ENCODE measurements at regions not wholly inside any gene's neighbourhood (a gene's known extent, or its start where the extent isn't known, plus 50 kb on each side); places are given as distances from the start of the nearest gene placed in this dataset.

DNA sequence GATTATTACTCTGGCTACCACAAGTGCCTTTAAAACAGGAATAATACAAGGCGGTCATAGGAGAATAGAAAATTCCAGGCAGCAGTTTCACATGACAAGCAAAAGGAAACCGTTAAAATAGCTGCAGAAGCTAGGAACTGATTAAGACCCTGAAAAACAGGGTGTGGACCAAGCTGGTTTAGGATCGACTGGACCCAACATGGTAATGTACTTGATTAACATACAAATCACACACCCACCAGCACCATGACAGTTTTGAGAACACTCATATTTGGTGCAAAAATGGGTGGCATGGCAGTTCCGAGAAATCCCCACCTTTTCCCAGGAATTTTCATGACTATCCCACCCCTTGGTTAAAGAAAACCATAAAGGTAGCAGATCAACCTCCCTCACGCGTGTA is 51.9 kb upstream of the TMEM163 start:
- no peak for DNase-seq
- in situ Hi-C loops (cut with HindIII; ENCODE audit: low pct_ligation_motif_present, low pct_unique_long_range_greater_than_20kb, low sequenced_read_pairs), result no loop called here

DNA sequence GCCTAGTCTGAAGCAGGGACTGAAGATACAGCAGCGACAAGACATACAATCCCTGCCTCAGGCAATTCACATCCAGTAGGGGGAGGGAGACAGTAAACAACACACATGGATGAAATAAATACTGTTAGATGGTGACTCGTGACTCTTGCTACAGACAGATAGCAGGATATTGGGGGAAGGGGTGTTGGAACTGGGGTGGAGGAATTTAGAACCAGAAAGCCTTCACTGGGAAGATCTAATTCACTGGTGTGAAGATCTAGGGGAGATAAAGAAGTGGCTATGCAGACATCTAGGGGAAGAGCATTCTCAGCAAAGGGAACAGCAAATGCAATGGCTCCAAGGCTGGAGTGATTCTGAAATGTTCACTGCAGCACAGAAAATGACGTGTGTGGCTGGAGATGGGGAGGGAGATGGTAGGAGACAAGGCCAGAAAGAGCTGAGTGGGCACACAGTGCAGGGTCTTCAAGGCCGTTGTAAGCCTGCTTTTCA is 52.6 kb upstream of the TMEM163 start:
- in situ Hi-C loops (cut with HindIII; ENCODE audit: low pct_ligation_motif_present, low pct_unique_long_range_greater_than_20kb, low sequenced_read_pairs), result no loop called here
- DNase-seq, result no peak

DNA sequence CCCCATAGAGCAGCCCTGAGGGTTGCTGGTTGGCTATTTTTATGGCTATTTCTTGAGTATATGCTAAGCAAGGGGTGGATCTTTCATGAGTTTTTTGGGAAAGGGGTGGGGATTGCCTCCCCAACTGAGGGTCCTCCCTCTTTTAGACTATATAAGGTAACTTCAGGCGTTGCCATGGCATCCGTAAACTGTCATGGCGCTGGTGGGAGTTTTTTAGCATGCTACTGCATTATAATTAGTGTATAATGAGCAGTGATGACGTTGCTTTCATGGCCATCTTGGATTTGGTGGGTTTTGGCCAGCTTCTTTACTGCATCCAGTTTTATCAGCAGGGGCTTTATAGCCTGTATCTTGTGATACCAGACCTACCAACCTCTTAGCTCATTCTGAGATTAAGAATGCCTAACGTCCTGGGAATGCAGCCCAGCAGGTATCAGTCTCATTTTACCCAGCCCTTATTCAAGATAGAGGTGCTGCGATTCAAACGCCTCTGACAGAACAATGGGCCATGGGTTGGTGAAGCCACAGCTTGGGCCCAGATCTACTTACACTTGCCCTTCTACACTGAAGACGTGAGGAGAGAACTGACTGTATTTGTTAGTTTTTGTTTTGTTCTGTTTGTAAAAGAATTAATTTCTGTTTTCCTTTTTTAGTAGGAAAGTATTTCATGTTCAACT is 53.8 kb upstream of the TMEM163 start:
- no peak for DNase-seq
- in situ Hi-C loops (cut with HindIII; ENCODE audit: low pct_ligation_motif_present, low pct_unique_long_range_greater_than_20kb, low sequenced_read_pairs), result no loop called here

DNA sequence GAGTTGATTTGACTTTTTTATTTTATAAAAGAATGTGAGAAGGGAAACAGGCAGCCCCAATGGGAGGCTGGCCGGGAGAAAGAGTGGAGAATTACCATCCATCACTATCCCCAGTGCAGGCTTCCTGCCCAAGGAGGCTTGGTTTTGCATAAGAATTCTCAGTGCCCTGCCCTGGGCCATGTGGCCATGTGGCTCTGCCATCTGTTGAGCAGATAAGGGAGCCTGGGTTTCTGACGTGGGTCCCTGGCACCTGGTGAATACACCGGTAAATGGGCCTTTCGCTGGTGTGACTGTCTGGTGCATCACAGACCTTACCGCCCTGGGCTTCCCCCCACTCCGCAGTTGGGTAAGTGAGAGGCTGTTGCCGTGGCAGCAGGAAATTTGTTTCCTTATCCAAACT is 54.5 kb upstream of the TMEM163 start:
- in situ Hi-C loops (cut with HindIII; ENCODE audit: low pct_ligation_motif_present, low pct_unique_long_range_greater_than_20kb, low sequenced_read_pairs), result no loop called here
- no peak for DNase-seq

DNA sequence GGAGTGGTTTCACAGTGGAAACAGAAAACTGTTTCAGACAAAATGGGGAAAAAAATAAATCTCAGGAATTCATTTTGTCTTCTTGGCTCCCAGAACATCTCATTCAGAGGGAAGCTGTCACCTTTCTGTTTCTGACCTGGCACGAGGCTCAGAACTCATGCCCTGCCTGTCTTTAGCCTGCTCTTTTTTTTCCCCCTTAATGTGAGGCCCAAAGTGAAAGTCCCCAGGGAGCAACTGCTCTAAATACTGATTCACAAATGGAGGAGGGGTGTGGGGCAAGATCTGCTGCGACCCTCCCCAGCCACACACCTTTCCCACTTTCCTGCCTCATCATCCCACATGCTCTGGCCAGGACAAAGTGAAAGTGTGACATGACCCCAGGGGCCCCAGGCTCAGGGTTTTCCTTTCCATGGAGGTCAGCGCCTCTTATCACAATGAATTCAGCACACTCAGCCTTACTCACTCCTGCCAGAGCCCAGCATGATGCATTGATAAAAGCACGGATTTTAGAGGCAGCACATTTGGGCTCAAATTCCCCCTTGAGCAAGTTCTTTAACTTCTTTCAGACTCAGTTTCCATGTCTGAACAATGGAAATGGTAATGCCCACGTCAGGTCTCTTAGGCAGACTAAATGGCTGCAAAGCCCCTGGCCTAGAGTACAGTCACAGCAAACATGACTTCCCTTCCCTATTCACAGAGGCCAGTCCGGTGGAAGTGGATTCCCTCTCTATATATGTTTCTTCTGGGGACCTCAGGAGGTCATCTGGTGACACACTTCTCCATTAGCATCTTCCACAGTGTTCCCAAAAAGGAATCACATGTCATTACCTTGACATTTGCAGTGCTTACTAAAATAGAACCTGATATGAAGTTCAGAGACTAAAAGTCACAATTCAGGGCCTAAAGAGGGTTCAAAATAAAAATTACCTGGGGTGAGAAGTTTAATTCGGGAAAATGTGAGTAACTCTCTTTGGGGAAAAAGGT is 55.3 kb upstream of the TMEM163 start:
- in situ Hi-C loops (cut with HindIII; ENCODE audit: low pct_ligation_motif_present, low pct_unique_long_range_greater_than_20kb, low sequenced_read_pairs), result no loop called here
- no peak for DNase-seq

DNA sequence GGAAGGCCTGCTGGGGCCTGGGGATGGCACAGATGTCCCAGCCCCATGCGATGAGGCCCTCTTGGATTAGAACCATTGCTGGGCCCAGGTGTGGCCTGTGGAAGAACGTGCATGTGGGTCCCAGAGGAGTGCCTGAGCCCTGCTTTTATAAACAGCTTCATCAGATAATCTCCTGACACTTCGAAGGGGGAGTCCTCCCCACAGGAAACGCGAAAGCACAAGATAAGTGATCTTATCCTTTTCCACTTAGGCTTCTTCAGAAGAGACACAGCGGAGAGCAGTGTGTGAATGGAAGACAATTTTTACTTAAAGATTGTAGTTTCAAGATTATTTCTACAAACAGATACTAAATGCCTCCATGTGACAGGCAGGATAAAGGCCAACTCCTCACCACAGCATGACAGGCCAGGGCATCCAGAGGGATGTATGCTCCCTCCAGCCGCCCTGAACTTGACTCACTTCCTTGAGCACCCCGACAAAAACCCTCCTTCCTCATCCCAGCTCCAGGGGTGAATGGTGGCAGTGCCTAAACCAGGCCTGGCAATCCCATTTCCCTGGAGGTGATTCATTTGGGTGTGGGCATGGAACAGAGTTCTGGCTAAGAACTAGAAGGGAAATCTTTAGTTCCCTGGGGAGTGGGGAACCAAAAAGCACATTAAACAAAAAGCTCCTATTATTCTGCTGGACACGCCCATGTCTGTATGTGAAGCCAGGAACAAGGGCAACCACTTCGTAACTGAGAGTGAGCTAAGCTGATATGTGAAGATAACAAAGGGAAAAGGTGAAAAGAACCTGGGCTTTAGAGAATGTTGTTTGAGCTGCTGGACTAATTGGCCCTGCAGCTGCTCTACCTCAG is 56.2 kb upstream of the TMEM163 start:
- no peak for DNase-seq
- in situ Hi-C loops (cut with HindIII; ENCODE audit: low pct_ligation_motif_present, low pct_unique_long_range_greater_than_20kb, low sequenced_read_pairs), result no loop called here

DNA sequence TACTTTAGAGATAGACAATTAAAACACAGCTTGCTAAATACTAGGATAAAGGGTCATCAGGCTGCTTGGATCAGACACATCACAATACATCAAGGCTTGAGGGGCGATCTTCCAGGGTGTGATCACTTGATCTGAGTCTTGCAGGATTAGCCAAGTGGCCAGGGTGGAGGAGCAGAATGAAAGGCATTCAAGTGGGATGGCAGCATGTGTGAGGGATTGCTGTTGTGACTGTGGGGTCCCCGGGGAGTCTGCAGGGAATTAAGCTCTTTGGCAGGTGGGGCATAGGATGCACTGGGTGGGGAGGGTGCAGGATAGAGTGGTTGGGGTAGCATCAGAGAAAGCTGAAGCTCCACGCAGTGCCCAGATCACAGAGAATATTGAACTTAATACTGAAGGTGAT is 58.0 kb upstream of the TMEM163 start:
- DNase-seq, result no peak
- in situ Hi-C loops (cut with HindIII; ENCODE audit: low pct_ligation_motif_present, low pct_unique_long_range_greater_than_20kb, low sequenced_read_pairs), result no loop called here

DNA sequence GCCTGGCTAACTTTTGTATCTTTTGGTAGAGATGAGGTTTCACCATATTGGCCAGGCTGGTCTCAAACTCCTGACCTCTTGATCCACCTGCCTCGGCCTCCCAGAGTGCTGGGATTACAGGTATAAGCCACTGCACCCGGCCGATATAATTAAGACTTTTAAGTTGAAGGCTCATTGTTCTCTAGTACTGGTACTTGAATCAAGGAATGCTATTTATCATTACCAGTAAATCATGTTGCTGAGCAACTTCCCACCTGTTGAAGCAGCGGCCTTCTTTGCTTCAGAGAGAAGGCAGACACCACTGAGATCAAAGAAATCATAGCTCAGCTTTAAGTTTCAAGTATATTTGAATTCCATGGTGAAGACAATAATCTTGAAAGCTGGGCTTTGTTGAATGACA is 58.8 kb upstream of the TMEM163 start:
- in situ Hi-C loops (cut with HindIII; ENCODE audit: low pct_ligation_motif_present, low pct_unique_long_range_greater_than_20kb, low sequenced_read_pairs), result no loop called here
- no peak for DNase-seq

DNA sequence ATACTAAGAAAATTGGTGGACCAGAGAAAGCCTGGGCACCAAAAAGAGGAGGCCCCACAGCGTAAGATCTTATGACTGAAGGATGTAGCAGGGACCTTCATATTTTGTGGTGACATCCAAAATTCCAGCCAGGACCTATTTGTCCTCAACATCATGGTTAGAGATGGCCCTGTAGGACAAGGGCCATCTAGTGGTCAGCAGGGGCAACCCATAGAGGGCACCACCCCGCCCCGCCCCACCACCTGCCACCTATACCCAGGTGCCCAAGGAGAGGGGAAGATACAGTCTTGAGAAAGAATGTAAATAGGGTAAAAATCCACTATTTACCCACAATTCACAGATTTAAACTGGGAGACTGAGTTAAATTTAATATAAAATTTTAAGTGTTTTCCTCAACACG is 59.6 kb upstream of the TMEM163 start:
- peak; percentile 16 for DNase-seq
- in situ Hi-C loops (cut with HindIII; ENCODE audit: low pct_ligation_motif_present, low pct_unique_long_range_greater_than_20kb, low sequenced_read_pairs), result no loop called here

DNA sequence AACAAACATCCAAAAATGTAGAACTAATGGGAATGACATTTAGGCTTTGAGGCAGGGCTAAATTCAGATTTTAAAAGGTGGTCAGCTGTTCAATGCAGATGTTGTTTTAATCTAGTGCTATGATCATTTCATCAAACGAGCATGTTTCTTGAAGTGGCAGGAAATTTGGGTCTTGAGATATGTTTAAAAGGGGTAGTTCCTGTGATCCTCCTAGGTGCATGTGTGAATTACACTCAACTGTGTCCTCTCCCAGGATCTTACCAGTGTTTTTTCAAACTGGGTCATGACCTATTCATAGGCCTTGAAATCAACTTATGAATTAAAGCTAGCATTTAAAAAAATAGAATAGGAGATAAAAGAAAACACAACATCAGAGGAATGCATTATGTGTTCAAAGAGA is 57.4 kb upstream of the ACMSD start:
- in situ Hi-C loops (cut with HindIII; ENCODE audit: low pct_ligation_motif_present, low pct_unique_long_range_greater_than_20kb, low sequenced_read_pairs), result no loop called here
- DNase-seq, result no peak

DNA sequence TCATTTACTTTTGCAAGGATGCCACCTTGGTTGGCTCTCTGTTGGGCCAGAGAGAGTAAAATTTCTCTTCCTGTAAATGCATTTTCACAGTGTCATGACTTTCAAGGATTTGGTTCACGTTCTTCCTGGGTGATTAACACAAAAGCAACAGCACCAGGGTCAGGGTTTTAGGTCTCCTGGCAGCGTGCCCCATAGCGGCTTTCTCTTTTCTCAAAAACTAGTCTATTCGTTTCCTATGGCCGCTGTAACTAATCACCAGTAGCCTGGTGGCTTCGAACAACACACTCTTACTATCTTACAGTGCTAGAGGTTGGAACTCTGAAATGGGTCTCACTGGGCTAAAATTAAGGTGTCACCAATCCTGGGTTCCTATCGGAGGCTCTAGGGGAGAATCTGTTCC is 56.3 kb upstream of the ACMSD start:
- in situ Hi-C loops (cut with HindIII; ENCODE audit: low pct_ligation_motif_present, low pct_unique_long_range_greater_than_20kb, low sequenced_read_pairs), result no loop called here
- no peak for DNase-seq

DNA sequence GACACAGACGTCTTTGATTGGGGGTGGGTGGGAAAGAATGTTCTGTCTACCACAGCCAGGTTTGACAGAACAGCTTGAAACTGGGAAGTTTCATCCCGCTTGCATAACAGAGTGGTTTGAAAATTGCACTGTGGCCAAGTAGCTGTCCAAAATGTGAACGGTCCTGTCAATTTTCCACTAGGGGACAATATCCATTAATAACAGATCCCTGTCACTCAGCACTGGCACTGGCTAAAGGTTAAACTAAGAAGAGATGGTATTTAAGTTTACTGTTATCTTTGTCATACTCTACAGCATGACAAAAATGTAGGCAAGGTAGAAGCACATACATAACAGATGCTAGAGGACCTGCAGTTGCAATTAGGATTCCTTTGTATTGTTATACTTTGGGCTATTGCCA is 55.6 kb upstream of the ACMSD start:
- in situ Hi-C loops (cut with HindIII; ENCODE audit: low pct_ligation_motif_present, low pct_unique_long_range_greater_than_20kb, low sequenced_read_pairs), result no loop called here
- peak; percentile 49 for DNase-seq

DNA sequence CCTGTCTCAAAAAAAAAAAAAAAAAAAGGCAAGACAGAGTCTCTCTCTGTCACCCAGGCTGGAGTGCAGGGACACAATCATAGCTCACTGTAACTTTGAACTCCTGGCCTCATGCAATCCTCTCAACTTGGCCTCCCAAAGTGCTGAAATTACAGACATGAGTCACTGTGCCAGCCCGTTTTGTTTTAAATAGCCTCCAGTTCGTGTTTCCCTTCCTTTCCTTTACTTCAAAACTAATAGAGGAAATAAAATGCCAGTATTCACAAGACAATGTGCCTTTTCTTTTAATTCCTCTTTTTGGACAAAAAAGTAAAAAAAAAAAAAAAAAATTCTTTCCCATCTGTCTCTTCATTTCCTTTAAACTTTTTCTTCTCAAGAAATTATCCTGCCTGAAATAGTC is 54.5 kb upstream of the ACMSD start:
- in situ Hi-C loops (cut with HindIII; ENCODE audit: low pct_ligation_motif_present, low pct_unique_long_range_greater_than_20kb, low sequenced_read_pairs), result no loop called here

DNA sequence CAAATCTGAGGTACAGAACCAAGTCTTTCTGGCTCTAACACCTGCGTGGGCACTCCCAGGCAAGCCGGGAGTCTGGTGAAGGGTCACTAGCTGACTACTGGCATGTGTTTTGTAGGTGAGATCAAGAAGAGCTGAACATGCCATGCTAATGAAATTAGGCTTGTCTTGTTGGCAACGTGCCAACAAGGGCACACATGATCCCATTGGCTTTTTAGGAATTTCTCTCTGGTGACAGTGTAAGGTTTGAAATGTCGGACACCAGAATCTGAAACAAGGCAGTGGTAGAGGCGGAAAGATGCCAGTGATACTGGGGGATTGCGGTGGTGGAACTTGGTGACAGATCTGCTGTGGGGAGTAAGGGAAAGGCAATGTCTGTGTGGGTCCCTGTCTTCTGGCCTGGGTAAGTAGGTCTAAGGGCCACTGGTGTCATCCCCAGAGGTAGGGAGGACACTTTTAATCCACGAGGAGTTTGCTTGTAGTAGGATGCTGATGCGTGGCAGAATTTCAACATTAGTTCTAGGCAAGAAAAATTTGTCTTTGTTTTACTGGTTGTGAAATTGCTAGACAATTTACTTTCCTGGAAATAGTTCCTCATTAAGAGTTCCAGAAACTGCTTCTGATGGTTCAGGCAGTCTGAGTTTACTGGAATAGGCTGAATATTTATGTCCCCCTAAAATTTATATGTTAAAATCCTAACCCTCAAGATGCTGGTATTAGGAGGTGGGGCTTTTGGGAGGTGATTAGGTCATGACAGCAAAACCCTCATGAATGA is 52.6 kb upstream of the ACMSD start:
- in situ Hi-C loops (cut with HindIII; ENCODE audit: low pct_ligation_motif_present, low pct_unique_long_range_greater_than_20kb, low sequenced_read_pairs), result no loop called here
- DNase-seq, result no peak

More for the DNA sequence above, 54.5 kb upstream of the ACMSD start:
- no peak for DNase-seq

DNA sequence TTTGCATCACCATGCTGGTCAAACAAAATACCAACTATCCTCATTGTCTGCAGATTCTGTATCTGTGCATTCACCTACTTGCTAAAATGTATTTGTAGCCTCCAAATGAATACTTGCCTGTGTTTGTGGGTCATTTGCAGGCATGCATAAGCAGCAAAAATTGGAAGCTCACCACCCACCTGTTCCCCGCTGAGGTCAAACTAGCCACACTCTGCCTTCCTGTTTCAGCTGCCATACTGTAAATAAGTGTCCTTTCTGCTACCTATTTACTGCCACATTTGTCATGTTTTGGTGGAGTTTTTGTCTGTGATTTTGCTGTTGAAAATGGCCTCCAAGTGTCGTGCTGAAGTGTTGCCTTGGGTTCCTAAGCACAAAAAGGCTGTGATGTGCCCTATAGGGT is 50.0 kb upstream of the ACMSD start:
- no peak for DNase-seq
- in situ Hi-C loops (cut with HindIII; ENCODE audit: low pct_ligation_motif_present, low pct_unique_long_range_greater_than_20kb, low sequenced_read_pairs), result no loop called here
